Calu3 (cell line): ENCODE measurements at regions not wholly inside any gene's neighbourhood (a gene's known extent, or its start where the extent isn't known, plus 50 kb on each side); places are given as distances from the start of the nearest gene placed in this dataset.

Experiments
- BruUV-seq: library from RNA; stranded (reverse); fragments of 400-500 nt; replicated peaks from 2 replicates; lab custom pipeline; 2021; lab: Mats Ljungman, UMichigan
- CTCF ChIA-PET: fragments of 300-600 bp; sonication (Branson Sonifier 250); formaldehyde crosslinking; loops from one replicate; lab custom pipeline; 2022; ENCODE audit warnings: antibody characterized with exemption; lab: Charles Lee
- DNase-seq: peaks from one replicate; pipeline ENCODE4 v3.0.0; 2022
- H3K27ac Mint-ChIP-seq: one replicate; pipeline ENCODE4 v1.8.0; 2022; ENCODE audit warnings: mixed read lengths; ENCODE audit not compliant: unreplicated experiment
- H3K27me3 Mint-ChIP-seq: one replicate; pipeline ENCODE4 v1.8.0; 2022; ENCODE audit warnings: mixed read lengths; ENCODE audit not compliant: unreplicated experiment
- H3K36me3 Mint-ChIP-seq: one replicate; pipeline ENCODE4 v1.8.0; 2022; ENCODE audit warnings: mild to moderate bottlenecking, moderate library complexity, mixed read lengths; ENCODE audit not compliant: insufficient read depth, unreplicated experiment
- H3K4me1 Mint-ChIP-seq: one replicate; pipeline ENCODE4 v1.8.0; 2022; ENCODE audit warnings: mild to moderate bottlenecking, low read depth, mixed read lengths; ENCODE audit not compliant: unreplicated experiment
- H3K4me3 Mint-ChIP-seq: one replicate; pipeline ENCODE4 v1.8.0; 2022; ENCODE audit warnings: mild to moderate bottlenecking, low read depth, moderate library complexity, mixed read lengths; ENCODE audit not compliant: unreplicated experiment
- H3K9me3 Mint-ChIP-seq: one replicate; pipeline ENCODE4 v1.8.0; 2022; ENCODE audit warnings: low read depth, mixed read lengths; ENCODE audit not compliant: unreplicated experiment
- CTCF ChIP-seq: fragments of 200-600 bp; IDR thresholded peaks from one replicate; pipeline ENCODE4 v1.8.0; 2022; ENCODE audit warnings: antibody characterized with exemption; ENCODE audit not compliant: unreplicated experiment
- intact Hi-C: fragments of 100-400 bp; cut with micrococcal nuclease; formaldehyde crosslinking; loops from one replicate; pipeline ENCODE4 v1.10.0; 2022; ENCODE audit not compliant: unreplicated experiment

- Mint-ChIP-seq H3K9me3 (no peaks in the 10 kb centered on the region), H3K27ac (no peak overlapping the region), H3K4me1 (no peaks in the 10 kb centered on the region), H3K4me3 (no peak overlapping the region), H3K27me3 (no peaks in the 10 kb centered on the region), H3K36me3 (no peaks in the 10 kb centered on the region)
- no peak for TF ChIP-seq CTCF
- intact Hi-C loops: no loop called here
- CTCF ChIA-PET: no interaction called here
- no TSS peak for BruUV-seq
- DNase-seq: no peak
Observed at GRCh38 chr20:12067686-12068085, 150.0 kb downstream of the BTBD3 start.

- Mint-ChIP-seq H3K4me3 (no peak overlapping the region), H3K4me1 (no peaks in the 10 kb centered on the region), H3K27ac (no peak overlapping the region), H3K36me3 (no peaks in the 10 kb centered on the region), H3K27me3 (no peaks in the 10 kb centered on the region), H3K9me3 (no peaks in the 10 kb centered on the region)
- TF ChIP-seq CTCF: no peak
- CTCF ChIA-PET: no interaction called here
- intact Hi-C loops: no loop called here
- no TSS peak for BruUV-seq
- no peak for DNase-seq
Observed at GRCh38 chr20:12068121-12068520, 150.4 kb downstream of the BTBD3 start.

GRCh38 chr20:12069181-12069580, 151.5 kb downstream of the BTBD3 start:
- H3K4me1 Mint-ChIP-seq: no peaks in the 10 kb centered on the region
- H3K36me3 Mint-ChIP-seq: no peaks in the 10 kb centered on the region
- BruUV-seq: no TSS peak
- H3K9me3 Mint-ChIP-seq: no peaks in the 10 kb centered on the region
- DNase-seq: no peak
- H3K27me3 Mint-ChIP-seq: no peaks in the 10 kb centered on the region
- no peak for TF ChIP-seq CTCF
- CTCF ChIA-PET: no interaction called here
- H3K4me3 Mint-ChIP-seq: no peak overlapping the region
- no peak overlapping the region for H3K27ac Mint-ChIP-seq
- intact Hi-C loops: no loop called here

GRCh38 chr20:12072221-12072953, 154.7 kb downstream of the BTBD3 start:
- intact Hi-C loops: no loop called here
- no peak for DNase-seq
- no peak overlapping the region for H3K4me3 Mint-ChIP-seq
- no peaks in the 10 kb centered on the region for H3K4me1 Mint-ChIP-seq
- no peak for TF ChIP-seq CTCF
- no peaks in the 10 kb centered on the region for H3K27me3 Mint-ChIP-seq
- no TSS peak for BruUV-seq
- H3K9me3 Mint-ChIP-seq: no peaks in the 10 kb centered on the region
- CTCF ChIA-PET: no interaction called here
- no peaks in the 10 kb centered on the region for H3K36me3 Mint-ChIP-seq
- H3K27ac Mint-ChIP-seq: no peak overlapping the region
